Activated T-helper 2 cell treated with anti-CD3 and anti-CD28 coated beads, Interferon-gamma antibody, Interleukin-2, Interleukin-4, amounts not matched to agents 10 μg/mL and 5 μg/mL and 100 μg/mL, durations not matched to agents 14 hours and 24 hours and 36 hours (primary cell): ENCODE measurements at regions not wholly inside any gene's neighbourhood (a gene's known extent, or its start where the extent isn't known, plus 50 kb on each side); places are given as distances from the start of the nearest gene placed in this dataset.

Source experiments
- DNase-seq: peaks from one replicate; pipeline ENCODE4 v3.0.0; 2021; ENCODE audit warnings: low spot score
- H3K27ac Mint-ChIP-seq: one replicate; pipeline ENCODE4 v1.8.0; 2021; ENCODE audit warnings: mixed read lengths
- H3K27me3 Mint-ChIP-seq: one replicate; pipeline ENCODE4 v1.8.0; 2021; ENCODE audit warnings: low read depth, mixed read lengths
- H3K36me3 Mint-ChIP-seq: one replicate; pipeline ENCODE4 v1.8.0; 2021; ENCODE audit warnings: low read depth, mixed read lengths
- H3K4me1 Mint-ChIP-seq: one replicate; pipeline ENCODE4 v1.8.0; 2021; ENCODE audit warnings: low read depth, mixed read lengths
- H3K4me3 Mint-ChIP-seq: one replicate; pipeline ENCODE4 v1.8.0; 2021; ENCODE audit warnings: low read depth, mild to moderate bottlenecking, moderate library complexity, mixed read lengths
- H3K9me3 Mint-ChIP-seq: one replicate; pipeline ENCODE4 v1.8.0; 2021; ENCODE audit warnings: mixed read lengths
- intact Hi-C: fragments of 100-400 bp; cut with micrococcal nuclease; formaldehyde crosslinking; loops from one replicate; pipeline ENCODE4 v1.15.1; 2023

DNA sequence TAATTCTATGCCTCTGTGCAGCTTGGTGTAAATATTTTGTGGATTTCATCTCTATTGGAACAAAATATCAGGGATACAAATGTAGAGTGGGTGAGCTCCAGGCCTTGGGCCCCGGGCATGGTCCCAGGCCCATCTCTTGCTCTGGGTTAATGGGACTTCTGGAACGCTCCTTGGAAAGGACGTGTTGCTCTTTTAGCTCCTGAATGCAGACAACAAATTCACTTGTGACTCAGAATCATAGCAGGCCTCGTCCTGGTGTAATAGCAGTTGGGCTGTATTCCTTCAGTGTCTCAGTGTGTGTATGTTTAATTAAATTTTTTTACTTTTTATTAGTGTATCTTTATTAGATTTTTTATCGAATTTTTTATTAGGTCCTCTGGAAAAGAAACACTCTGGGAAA is 266.7 kb upstream of the C2CD4B start:
- Mint-ChIP-seq H3K27ac (no peak overlapping the region), H3K36me3 (no peaks in the 10 kb centered on the region), H3K4me1 (no peaks in the 10 kb centered on the region), H3K4me3 (no peak overlapping the region), H3K9me3 (no peaks in the 10 kb centered on the region), H3K27me3 (no peaks in the 10 kb centered on the region)
- no peak for DNase-seq
- intact Hi-C loops: no loop called here

DNA sequence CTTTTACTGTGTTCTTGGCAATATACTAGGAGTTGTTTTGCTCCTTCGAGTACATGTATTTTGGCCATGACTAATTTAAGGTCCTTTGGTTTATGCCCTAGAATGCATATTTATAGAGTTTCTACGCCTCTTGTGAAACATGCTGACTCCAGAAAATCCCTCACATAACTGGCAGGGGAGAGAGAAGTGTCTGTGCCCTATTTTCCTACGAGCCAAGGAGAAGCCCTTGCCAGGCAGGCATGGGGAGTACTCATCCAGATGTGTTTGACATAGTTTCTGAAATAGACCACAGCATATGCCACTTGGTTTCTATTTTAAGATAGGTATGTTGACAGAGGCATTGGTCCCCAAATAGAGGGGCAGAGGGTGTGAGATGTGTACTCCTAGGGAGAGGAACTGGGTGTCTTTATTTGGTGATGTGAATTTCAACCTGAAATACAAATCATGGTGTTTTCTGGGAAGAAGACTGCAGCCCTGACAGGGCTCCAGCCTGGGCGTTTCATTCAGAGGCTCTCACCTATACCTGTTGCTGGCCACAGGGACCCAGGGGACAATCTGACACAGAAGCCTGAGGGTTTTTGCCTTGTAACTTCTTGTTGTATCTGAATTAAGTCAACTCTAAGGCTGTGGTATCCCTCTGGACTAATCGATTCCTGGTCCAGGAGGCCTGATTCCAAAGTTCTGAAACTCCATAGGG is 267.8 kb upstream of the C2CD4B start:
- no peaks in the 10 kb centered on the region for H3K36me3 Mint-ChIP-seq
- no peaks in the 10 kb centered on the region for H3K4me1 Mint-ChIP-seq
- no peak overlapping the region for H3K27ac Mint-ChIP-seq
- intact Hi-C loops: no loop called here
- no peak for DNase-seq
- no peak overlapping the region for H3K4me3 Mint-ChIP-seq
- H3K27me3 Mint-ChIP-seq: no peaks in the 10 kb centered on the region
- H3K9me3 Mint-ChIP-seq: no peaks in the 10 kb centered on the region

DNA sequence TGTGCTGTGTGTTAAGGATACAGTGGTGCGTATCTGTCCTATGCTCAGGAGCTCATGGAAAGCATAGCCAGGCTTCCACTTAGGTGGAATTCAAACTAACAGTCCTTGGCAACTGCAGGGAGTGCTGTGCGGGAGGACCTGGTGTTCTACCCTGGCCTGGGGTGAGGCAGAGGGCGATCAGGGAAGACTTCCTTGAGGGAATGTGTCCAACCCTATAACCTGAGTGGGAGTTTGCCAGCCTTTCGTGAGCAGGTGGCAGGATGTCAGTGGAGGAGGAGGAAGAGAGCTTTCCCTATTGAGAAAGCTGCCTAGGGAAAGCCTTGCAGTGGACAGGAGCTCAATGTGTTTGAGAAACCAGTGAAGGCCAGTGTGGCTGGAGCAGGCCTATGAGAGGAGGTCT is 271.1 kb upstream of the C2CD4B start:
- intact Hi-C loops: no loop called here
- H3K27ac Mint-ChIP-seq: no peak overlapping the region
- no peak overlapping the region for H3K4me3 Mint-ChIP-seq
- no peak for DNase-seq
- no peaks in the 10 kb centered on the region for H3K36me3 Mint-ChIP-seq
- H3K4me1 Mint-ChIP-seq: no peaks in the 10 kb centered on the region
- H3K9me3 Mint-ChIP-seq: no peaks in the 10 kb centered on the region
- H3K27me3 Mint-ChIP-seq: no peaks in the 10 kb centered on the region

DNA sequence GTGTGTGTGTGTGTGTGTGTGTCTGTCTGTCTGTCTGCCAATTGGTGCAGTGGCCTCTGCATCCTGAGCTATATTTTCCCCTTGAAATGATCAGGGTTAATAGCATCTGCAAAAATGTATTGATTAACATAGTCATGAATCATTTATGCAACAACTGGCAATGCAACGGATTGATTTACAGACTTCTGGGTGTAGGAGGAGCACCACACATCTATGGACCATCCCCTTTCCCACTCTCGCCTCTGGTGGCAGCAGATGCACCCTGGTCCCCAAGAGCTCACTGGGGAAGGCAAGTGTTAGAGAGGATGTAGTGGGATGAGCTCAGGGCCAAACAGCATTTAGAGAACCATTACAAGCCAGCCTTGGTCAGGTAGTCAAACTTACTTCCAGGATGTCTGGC is 272.7 kb upstream of the C2CD4B start:
- Mint-ChIP-seq H3K4me1 (no peaks in the 10 kb centered on the region), H3K36me3 (no peaks in the 10 kb centered on the region), H3K4me3 (no peak overlapping the region), H3K27me3 (no peaks in the 10 kb centered on the region), H3K27ac (no peak overlapping the region), H3K9me3 (no peaks in the 10 kb centered on the region)
- DNase-seq: no peak
- intact Hi-C loops: no loop called here

DNA sequence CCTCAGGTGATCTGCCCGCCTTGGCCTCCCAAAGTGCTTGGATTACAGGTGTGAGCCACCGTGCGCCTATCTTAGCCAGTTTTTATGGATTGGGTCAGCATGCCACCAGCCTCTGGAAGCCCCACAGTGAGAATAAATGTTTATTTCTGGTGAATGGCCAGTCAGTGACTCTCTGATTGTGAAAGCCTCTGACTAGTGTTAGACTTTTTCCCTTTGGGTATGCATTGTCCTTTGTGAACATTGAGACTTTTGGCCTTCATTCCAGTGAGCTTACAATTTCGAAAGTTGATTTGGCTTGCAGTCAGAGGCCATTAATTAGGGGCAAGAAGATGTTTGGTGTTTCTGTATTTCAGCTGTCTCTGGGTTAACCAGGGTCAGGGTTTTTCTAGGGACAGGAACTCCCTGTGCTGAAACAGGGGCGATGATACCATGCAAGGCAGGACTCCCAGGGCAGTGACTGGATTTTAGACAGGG is 274.5 kb upstream of the C2CD4B start:
- Mint-ChIP-seq H3K4me3 (no peak overlapping the region), H3K27ac (no peak overlapping the region), H3K27me3 (no peaks in the 10 kb centered on the region), H3K4me1 (no peaks in the 10 kb centered on the region), H3K9me3 (no peaks in the 10 kb centered on the region), H3K36me3 (no peaks in the 10 kb centered on the region)
- intact Hi-C loops: no loop called here
- DNase-seq: no peak

DNA sequence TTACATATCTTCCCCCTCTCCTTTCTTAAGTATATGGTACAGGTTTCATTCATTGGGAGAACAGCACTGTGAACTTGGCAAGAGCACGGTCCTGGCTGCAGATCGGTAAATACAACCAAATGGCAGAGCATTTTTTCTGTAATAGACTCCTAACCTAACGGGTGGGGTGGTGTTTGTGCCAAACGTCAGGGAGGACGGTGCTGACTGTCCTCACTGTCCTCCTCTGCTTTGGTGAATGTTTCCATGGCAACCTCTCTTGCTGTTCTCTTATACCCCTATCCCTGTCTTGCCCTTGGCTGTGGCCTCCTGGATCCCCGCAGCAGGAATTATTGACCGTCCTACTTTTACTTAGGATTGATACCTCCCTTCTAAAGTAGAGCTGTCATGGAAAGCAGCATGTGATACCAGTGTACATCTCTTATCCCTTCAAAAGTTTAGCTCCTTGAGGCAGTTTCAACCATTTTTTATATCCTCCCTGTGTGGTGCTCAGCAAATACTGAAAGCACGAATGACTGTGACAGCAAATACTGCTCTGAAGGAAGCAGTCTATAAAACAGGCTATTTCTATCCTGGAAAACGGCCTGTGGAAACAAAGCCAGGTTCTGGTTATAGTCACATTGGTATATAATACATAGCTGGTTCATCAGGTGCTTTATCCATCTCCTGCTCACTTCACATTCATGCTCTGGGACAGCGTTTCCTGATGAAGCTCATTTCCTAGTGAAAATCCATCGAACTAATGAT is 275.4 kb upstream of the C2CD4B start:
- no peak overlapping the region for H3K4me3 Mint-ChIP-seq
- no peaks in the 10 kb centered on the region for H3K9me3 Mint-ChIP-seq
- no peak overlapping the region for H3K27ac Mint-ChIP-seq
- intact Hi-C loops: no loop called here
- H3K27me3 Mint-ChIP-seq: no peaks in the 10 kb centered on the region
- no peak for DNase-seq
- H3K4me1 Mint-ChIP-seq: no peaks in the 10 kb centered on the region
- no peaks in the 10 kb centered on the region for H3K36me3 Mint-ChIP-seq

DNA sequence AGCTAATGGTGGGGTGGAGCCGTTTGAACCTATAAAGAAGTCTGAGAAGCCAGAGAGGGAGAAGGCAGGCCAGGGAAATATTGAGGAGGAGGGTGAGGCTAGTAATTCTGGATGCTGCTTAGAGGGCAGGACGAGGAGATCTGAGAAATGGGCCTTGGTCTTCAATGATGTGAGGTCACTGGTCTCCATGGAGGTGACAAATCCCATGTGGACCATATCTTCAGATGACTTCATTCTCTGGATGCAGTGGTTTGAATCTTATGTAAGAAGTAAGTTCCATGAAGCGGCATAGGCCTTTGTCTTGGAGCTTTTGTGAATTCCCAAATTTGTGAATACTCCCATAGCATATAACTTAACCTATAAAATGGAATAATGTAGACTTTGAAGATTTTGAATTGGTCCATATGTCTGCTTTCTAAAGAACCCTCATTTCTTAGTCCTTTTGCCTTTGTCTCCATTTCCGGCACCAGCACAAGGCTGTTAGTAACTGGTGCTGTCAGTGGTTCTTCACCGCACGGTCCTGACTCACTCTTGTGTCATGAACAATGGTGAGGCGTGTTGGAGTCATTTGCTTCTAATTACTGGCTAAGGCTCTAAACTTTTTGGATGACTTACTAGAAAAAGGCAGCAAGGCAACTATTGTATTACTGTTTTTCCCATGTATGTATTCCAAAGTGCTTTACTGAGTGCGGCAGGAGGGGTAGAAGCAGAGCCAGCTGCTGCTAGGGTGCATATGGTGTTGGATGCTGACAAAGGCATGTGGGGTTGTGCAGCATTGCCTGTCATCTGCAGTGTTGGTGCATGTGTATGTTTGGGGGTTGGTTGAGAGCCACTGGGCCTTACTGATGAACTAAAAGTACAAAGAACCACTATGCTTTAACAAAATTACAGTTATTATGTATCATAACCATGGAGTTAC is 279.3 kb upstream of the C2CD4B start:
- H3K4me3 Mint-ChIP-seq: no peak overlapping the region
- no peaks in the 10 kb centered on the region for H3K27me3 Mint-ChIP-seq
- intact Hi-C loops: no loop called here
- DNase-seq: no peak
- no peaks in the 10 kb centered on the region for H3K4me1 Mint-ChIP-seq
- no peaks in the 10 kb centered on the region for H3K9me3 Mint-ChIP-seq
- no peak overlapping the region for H3K27ac Mint-ChIP-seq
- no peaks in the 10 kb centered on the region for H3K36me3 Mint-ChIP-seq

DNA sequence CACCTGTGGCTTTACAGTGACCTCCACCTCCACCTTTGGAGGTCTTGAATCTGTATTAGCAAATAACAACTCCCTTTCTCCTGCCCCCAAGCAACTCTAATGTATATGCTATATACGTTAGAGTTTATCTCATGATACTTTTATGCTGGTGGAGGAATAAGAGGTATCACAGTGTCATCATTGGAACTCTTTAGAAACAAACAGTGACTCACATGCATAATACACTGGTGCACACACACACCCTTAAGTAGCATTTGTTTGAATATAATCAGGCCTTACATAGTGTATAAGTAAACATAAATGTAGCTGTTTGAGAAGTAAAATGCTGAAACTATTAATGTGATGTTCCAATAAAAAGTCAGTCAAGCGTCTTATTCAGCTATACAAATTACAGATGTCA is 280.2 kb upstream of the C2CD4B start:
- DNase-seq: no peak
- Mint-ChIP-seq H3K27ac (no peak overlapping the region), H3K36me3 (no peaks in the 10 kb centered on the region), H3K27me3 (no peaks in the 10 kb centered on the region), H3K4me1 (no peaks in the 10 kb centered on the region), H3K9me3 (no peaks in the 10 kb centered on the region), H3K4me3 (no peak overlapping the region)
- intact Hi-C loops: no loop called here

DNA sequence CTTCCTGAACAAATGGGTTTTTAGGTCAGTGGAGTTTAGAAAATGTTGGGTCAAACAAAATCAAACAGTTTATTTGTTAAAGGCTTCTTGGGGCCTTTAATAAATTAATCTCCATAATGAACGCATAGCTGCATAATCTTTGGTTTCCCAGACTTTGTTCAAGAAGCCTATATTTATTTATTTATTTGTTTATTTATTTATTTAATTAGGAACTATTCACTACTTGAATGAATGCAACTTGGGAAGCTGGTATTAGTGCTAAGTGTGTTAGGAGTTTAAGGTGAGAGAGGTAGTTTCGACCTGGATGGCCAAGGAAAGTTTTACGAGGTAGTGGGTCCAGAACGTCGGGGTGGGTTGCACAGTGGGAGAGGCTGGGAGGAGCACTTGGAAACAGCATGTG is 281.9 kb upstream of the C2CD4B start:
- no peak for DNase-seq
- Mint-ChIP-seq H3K27ac (no peak overlapping the region), H3K4me1 (no peaks in the 10 kb centered on the region), H3K9me3 (no peaks in the 10 kb centered on the region), H3K27me3 (no peaks in the 10 kb centered on the region), H3K36me3 (no peaks in the 10 kb centered on the region), H3K4me3 (no peak overlapping the region)
- intact Hi-C loops: no loop called here

DNA sequence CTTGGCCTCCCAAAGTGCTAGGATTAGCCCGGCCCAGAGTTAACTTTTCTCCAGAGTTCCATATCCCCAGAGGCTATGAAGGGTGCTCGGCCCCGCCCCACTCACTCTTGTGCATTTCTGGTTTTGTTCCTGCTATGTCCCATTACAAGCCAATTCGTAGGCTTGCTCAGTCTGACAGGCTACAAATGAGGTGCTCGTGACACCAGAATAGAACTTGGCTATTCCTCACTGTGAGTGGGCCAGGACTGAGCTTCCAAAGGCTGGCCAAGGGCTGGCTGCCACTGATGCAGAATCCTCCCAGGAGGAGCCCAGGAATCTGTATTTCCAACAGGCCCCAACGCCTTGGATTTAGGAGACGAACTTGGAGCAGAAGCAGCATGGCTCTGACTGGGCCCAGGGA is 282.7 kb upstream of the C2CD4B start:
- H3K9me3 Mint-ChIP-seq: no peaks in the 10 kb centered on the region
- H3K4me1 Mint-ChIP-seq: no peaks in the 10 kb centered on the region

DNA sequence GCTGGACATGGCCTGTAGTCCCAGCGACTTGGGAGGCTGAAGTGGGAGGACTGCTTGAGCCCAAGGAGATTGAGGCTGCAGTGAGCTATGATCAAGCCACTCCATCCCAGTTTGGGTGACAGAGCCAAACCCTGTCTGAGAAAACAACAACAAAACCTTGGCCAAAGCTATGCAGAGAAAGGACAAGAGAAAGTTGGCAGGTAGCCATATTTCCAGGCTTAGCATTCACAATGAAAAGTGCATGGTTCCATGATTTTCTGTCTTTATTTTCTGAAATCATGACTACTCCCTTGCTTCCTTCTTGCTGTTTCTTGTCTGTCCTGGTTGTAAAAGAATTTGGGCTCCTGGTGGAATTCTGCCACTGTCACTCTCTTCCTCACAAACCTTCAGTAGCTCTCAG is 284.6 kb upstream of the C2CD4B start:
- H3K36me3 Mint-ChIP-seq: no peaks in the 10 kb centered on the region
- no peak overlapping the region for H3K4me3 Mint-ChIP-seq
- intact Hi-C loops: no loop called here
- H3K27me3 Mint-ChIP-seq: no peaks in the 10 kb centered on the region
- H3K4me1 Mint-ChIP-seq: no peaks in the 10 kb centered on the region
- H3K9me3 Mint-ChIP-seq: no peaks in the 10 kb centered on the region
- H3K27ac Mint-ChIP-seq: no peak overlapping the region
- no peak for DNase-seq

More for the DNA sequence above, 282.7 kb upstream of the C2CD4B start:
- Mint-ChIP-seq H3K27ac (no peak overlapping the region), H3K4me3 (no peak overlapping the region), H3K27me3 (no peaks in the 10 kb centered on the region), H3K36me3 (no peaks in the 10 kb centered on the region)
- no peak for DNase-seq
- intact Hi-C loops: no loop called here

DNA sequence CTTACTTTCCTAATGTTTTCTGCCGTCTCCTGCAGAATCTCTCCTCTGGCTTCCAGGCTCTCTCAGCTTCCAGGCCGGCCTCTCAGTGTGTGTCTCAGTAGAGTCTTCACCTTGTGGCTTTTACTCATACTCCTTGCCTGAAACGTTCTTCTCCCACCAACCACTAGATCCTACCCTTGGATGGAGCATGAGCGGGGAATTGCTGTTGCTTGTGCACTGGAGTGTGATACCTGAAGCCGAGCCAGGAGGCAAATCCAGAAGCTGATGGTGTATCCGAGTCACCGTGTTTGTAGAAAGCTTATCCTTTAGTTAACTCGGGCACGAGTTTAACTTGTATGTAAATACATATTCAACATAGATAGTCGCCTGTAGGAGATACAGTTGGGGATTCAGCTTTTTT is 285.0 kb upstream of the C2CD4B start:
- no peaks in the 10 kb centered on the region for H3K9me3 Mint-ChIP-seq
- intact Hi-C loops: no loop called here
- no peaks in the 10 kb centered on the region for H3K36me3 Mint-ChIP-seq
- H3K4me3 Mint-ChIP-seq: no peak overlapping the region
- DNase-seq: no peak
- H3K27ac Mint-ChIP-seq: no peak overlapping the region
- H3K4me1 Mint-ChIP-seq: no peaks in the 10 kb centered on the region
- no peaks in the 10 kb centered on the region for H3K27me3 Mint-ChIP-seq

DNA sequence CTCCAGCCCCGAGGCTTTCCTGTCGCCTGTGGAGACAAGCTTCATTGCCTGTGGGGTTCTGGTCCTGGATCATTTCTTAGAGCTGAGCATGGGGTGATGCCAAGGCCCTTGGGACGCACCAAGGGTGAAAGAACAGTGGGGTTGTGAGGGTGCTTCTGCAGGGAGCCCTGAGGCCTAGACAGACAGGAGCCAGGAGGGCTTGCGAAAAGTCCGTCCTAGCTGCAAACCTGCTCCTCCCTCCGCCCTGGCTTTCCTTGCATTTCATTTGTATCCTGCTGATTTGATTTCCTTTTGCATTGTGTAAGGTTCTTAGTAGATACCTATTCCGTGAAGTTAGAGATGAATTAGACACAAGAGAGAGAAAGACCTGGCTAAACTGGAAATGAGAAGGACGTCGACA is 286.9 kb upstream of the C2CD4B start:
- Mint-ChIP-seq H3K27ac (no peak overlapping the region), H3K27me3 (no peaks in the 10 kb centered on the region), H3K4me3 (no peak overlapping the region), H3K36me3 (no peaks in the 10 kb centered on the region), H3K4me1 (no peaks in the 10 kb centered on the region), H3K9me3 (no peaks in the 10 kb centered on the region)
- DNase-seq: no peak
- intact Hi-C loops: no loop called here
